Fibroblast of villous mesenchyme (primary cell): ENCODE measurements at regions not wholly inside any gene's neighbourhood (a gene's known extent, or its start where the extent isn't known, plus 50 kb on each side); places are given as distances from the start of the nearest gene placed in this dataset.
"Not testable (repeated sequence)": the region's sequence is repeated elsewhere in the genome, so short reads cannot be mapped to it uniquely, and the experiment has no call there.

Experiments used
- DNase-seq: peaks from one replicate; pipeline ENCODE4 v3.0.0-alpha.2; 2010; ENCODE audit warnings: low read depth
- H3K4me3 ChIP-seq: 2 replicates; pipeline ENCODE4 v1.5.1; 2011; ENCODE audit warnings: low read depth, mild to moderate bottlenecking, low read length
- CTCF ChIP-seq: IDR thresholded peaks from 2 replicates; pipeline ENCODE4 v1.5.1; 2012; ENCODE audit warnings: low read depth, mild to moderate bottlenecking, low read length; ENCODE audit not compliant: insufficient read depth

GRCh38 chr4:72864898-72865297 is 204.6 kb downstream of the COX18 start:
- no peak for DNase-seq
- no peak for TF ChIP-seq CTCF
- H3K4me3 ChIP-seq, result no peak overlapping the region

- not testable (repeated sequence) for DNase-seq, H3K4me3 ChIP-seq
Measured at GRCh38 chr4:72864277-72864676, 205.2 kb downstream of the COX18 start.

- DNase-seq, result no peak
- no peak for TF ChIP-seq CTCF
- no peak overlapping the region for H3K4me3 ChIP-seq
Measured at GRCh38 chr4:72860766-72861165, 208.8 kb downstream of the COX18 start.

GRCh38 chr4:72858328-72858727 is 211.2 kb downstream of the COX18 start:
- H3K4me3 ChIP-seq, result no peak overlapping the region
- peak; percentile 79 for DNase-seq
- TF ChIP-seq CTCF, result no peak

- DNase-seq, result peak; percentile 42
- TF ChIP-seq CTCF, result no peak
- no peak overlapping the region for H3K4me3 ChIP-seq
Measured at GRCh38 chr4:72857787-72858186, 211.7 kb downstream of the COX18 start.

GRCh38 chr4:72857216-72857615 is 212.3 kb downstream of the COX18 start:
- TF ChIP-seq CTCF, result no peak

GRCh38 chr4:72846280-72847111 is 223.0 kb downstream of the COX18 start:
- peak; percentile 22 for DNase-seq
- H3K4me3 ChIP-seq, result no peak overlapping the region
- no peak for TF ChIP-seq CTCF

More at GRCh38 chr4:72857216-72857615, 212.3 kb downstream of the COX18 start:
- H3K4me3 ChIP-seq, result no peak overlapping the region
- DNase-seq, result no peak
